Activated naive CD4-positive, alpha-beta T cell treated with anti-CD3 and anti-CD28 coated beads, Interleukin-2, amount 50 U/mL, for 72 hours (primary cell): ENCODE measurements at regions not wholly inside any gene's neighbourhood (a gene's known extent, or its start where the extent isn't known, plus 50 kb on each side); places are given as distances from the start of the nearest gene placed in this dataset.

ENCODE experiments used
- ATAC-seq, 2 donors: fragments of 150-1000 bp; cut with Tn5 transposase; 2 replicates each; pipeline ENCODE4 v1.10.0; 2021; ENCODE audit warnings: mild to moderate bottlenecking in 2 of 2, moderate library complexity in 2 of 2
- DNase-seq, 2 donors: peaks; one replicate each; pipeline ENCODE4 v3.0.0; 2021 to 2022; ENCODE audit warnings: low spot score in 2 of 2
- H3K27ac Mint-ChIP-seq, 2 donors: one replicate each; pipeline ENCODE4 v1.8.0; 2022; ENCODE audit warnings: mild to moderate bottlenecking in 2 of 2, mixed read lengths in 2 of 2
- H3K36me3 Mint-ChIP-seq, 2 donors: one replicate each; pipeline ENCODE4 v1.8.0; 2022; ENCODE audit warnings: mixed read lengths in 2 of 2
- H3K9me3 Mint-ChIP-seq, 2 donors: one replicate each; pipeline ENCODE4 v1.8.0; 2022; ENCODE audit warnings: mixed read lengths in 2 of 2

DNA sequence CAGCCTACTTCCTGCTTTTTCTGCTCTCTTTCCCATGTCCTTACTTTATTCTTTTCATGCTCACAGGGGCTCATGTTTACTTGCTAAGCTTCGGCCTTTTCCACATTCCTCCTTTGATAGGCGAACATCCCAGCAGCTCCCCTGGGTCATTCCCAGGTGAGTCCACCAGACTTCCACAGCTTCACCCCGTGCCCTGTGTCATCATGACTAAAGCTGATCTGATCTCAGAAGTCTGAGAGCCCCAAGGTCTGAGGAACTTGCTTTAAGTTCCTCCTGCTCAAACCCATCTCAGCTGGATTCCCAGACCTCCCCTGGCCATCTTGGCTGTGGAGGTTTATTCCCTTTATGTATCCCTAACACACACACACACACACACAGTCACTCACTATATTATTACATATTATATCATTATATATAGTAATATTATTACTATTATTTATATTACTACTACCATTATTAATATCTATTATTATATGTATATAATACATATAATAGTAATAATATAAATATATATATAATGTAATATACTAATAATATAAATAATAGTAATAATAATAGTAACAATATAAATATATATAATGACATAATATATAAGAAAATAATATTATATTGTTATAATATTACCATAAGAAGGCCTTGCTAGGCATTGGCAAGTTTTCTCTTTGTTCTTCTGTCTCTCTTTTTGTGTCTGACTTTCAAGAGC lies 295.9 kb downstream of the PTEN start:
- DNase-seq (no peak), ATAC-seq (no peak)
- H3K36me3 Mint-ChIP-seq = no peaks in the 10 kb centered on the region
- H3K9me3 Mint-ChIP-seq = peaks cover 0 to 9% of the 10 kb centered on the region in 2 donors
- no peak overlapping the region for H3K27ac Mint-ChIP-seq

DNA sequence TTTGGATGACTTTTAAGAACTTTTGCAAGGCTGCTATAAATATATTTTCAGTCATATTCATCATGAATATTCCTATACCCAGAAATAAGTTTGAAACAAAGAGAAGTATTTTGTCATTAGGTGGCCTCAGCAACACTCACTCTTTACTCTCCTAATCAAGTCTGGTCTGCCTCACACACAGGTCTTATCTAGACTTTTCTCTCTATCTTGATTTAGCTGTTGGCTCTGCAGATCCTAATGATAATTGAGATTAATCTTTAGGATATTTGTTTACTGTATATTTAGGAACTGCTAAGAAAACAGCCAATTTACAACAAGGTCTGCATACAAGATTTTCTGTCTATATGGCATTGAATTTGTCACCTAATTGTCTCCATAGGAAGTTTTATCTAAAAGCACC lies 297.6 kb downstream of the PTEN start:
- DNase-seq (no peak), ATAC-seq (no peak)
- Mint-ChIP-seq H3K9me3 (peaks cover 0 to 5% of the 10 kb centered on the region in 2 donors), H3K27ac (no peak overlapping the region), H3K36me3 (no peaks in the 10 kb centered on the region)

DNA sequence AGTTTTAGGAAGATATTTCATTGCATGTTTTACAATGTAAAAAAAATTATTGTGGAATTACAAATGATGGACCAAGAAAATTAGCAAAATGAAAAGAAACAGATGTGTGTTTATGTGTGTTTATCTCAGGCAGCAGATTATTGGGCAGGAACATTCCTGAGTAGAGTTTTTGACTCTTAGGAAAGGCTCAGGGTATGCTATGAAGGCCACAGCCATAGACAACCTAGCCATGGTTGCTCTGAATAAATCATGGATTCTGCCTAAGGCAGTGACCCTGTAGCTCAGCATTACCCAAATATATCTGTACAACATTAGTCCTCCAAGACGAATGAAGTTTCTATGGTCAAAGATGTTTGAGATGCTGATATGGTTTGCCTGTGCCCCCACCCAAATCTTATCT lies 298.3 kb downstream of the PTEN start:
- no peaks in the 10 kb centered on the region for H3K36me3 Mint-ChIP-seq
- DNase-seq (no peak), ATAC-seq (no peak)
- no peak overlapping the region for H3K27ac Mint-ChIP-seq
- peaks cover 0 to 5% of the 10 kb centered on the region in 2 donors for H3K9me3 Mint-ChIP-seq

DNA sequence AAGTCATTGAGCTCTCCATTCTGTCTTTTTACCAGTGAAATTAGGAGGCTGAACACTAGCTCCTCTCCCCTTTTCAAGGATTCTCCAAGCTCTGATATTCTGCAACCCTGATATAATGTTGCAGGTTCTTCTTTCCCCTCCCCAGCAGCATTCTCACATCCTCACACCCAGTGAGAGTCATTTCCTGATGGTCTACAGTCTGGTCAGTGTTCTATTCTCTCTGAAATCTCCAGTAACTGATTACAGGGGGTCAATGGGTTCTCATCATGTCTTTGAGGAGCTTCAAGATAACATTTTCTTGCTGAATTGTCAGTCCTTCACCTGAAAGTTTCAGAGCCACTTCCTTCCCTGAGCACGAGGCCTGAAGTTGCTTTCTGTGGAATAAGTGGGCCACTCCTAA lies 299.4 kb downstream of the PTEN start:
- no peak for ATAC-seq
- Mint-ChIP-seq H3K36me3 (no peaks in the 10 kb centered on the region), H3K9me3 (peaks cover 0 to 5% of the 10 kb centered on the region in 2 donors), H3K27ac (no peak overlapping the region)
- DNase-seq = no peak

DNA sequence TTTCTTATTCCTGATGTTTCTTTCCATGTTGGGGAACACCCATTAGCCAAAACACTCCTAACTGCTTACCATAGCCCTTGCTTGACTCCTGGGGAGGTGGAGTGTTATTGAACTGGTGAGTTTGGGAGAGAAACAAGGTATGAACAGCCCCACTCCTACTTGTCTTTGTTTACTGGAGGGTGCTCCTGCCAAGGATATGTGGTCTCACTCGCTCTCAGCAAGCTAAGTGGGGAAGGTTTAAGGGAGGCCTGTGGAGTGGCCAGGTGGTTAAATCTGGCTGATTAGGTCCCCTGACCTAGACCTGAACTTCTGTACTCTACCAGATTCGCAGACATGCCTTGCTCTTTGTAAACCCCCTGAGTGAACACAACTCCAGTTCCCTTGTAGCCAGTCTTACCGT lies 300.1 kb downstream of the PTEN start:
- Mint-ChIP-seq H3K27ac (no peak overlapping the region), H3K36me3 (peaks cover 0 to 4% of the 10 kb centered on the region in 2 donors), H3K9me3 (peaks cover 0 to 5% of the 10 kb centered on the region in 2 donors)
- DNase-seq = no peak
- no peak for ATAC-seq

DNA sequence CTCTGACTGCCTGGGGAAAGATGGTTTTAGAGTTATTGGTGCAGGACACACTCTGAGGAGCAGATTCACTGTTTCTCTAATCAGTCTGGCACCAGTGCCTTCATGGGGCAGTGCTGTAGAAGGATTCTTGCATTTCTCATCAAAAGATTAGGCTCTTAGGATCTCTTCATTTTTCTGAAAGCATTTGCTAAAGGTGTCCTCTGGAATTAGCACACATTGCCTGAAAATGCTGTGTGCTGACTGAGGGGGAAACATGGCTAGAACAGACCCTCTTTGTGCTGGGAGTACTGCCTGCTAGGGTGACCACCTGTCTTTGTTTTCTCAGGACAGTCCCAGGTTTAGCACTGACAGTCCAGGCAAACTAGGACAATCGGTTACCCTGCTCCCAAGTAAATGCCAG lies 301.0 kb downstream of the PTEN start:
- ATAC-seq = no peak
- Mint-ChIP-seq H3K27ac (no peak overlapping the region), H3K36me3 (peaks cover 5 to 13% of the 10 kb centered on the region in 2 donors), H3K9me3 (peaks cover 3 to 11% of the 10 kb centered on the region in 2 donors)
- no peak for DNase-seq

DNA sequence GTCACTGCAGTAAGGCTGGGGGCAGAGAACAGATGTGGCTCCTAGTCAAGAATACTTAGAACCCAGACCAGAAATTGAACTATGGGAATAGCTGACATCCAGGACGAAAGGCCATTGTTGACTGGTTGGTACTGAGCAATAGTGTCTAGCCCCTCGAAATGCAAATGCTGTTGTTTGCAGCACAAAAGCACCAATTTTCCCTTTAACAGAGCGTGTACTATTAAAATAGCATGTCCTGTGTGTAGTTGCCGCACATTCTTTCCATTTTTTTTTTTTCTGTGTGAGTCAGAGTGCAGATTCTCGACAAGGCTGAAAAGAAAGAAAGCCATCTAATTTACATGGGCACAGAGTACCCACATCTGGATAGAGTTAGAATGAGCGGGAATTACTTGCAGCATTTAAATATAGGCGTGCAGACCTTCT lies 302.4 kb downstream of the PTEN start:
- H3K9me3 Mint-ChIP-seq = peaks cover 3 to 21% of the 10 kb centered on the region in 2 donors
- peaks cover 5 to 18% of the 10 kb centered on the region in 2 donors for H3K36me3 Mint-ChIP-seq
- no peak for DNase-seq
- H3K27ac Mint-ChIP-seq = no peak overlapping the region
- ATAC-seq = no peak

DNA sequence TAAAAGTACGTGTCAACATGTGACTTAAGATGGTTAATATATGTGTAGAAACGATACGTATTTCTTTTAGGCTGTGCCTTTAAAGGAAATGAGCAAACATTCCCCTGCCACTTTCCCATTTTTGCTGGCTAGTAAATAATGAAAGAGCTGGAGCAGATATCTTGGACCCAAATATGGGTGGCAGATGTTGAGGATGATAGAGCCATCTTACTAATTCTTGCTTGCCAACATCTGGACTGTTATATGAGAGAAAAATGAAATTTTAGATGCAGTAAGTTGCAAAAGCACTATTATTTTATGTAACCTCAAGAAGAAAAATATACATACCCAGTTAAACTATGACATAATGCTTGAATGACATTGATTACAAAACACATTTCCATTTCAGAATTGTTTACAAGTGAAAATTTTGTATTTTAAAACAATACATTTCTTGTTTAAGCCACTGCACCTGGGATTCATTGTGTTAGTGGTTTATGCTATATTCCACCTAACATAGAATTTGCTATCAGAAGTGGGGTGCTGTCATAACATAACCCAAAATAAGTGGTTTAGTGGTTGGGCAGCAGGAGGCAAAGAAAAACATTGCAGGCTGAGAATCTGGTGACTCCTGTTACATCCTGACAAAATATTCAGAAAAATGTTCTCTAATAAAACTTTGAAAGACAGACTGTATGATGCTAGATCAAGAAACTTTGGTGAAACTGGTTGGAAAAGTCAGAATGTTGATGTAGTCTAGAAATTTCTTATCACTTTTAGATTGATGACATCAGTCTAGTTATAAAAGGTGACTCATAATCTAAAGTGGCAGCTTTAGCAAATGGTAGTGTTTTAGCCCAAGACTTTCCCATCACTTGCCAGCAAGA lies 305.0 kb downstream of the PTEN start:
- peaks cover 3 to 16% of the 10 kb centered on the region in 2 donors for H3K9me3 Mint-ChIP-seq
- DNase-seq (no peak), ATAC-seq (no peak)
- H3K27ac Mint-ChIP-seq = no peak overlapping the region
- peaks cover 5 to 18% of the 10 kb centered on the region in 2 donors for H3K36me3 Mint-ChIP-seq

DNA sequence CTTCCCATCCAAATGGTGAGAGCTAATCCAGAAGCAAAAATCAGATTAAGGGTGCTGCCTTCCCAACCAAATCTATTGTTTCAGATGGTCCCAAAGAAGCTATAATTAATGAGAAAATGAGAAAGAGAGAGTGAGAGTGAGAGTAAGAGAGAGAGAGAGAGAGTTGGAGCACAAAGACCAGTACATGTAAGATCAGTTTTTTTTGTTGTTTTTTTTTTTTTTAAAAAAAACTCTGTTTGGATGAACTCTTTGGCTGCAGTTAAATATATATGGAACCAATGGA lies 305.6 kb downstream of the PTEN start:
- H3K27ac Mint-ChIP-seq = no peak overlapping the region
- H3K36me3 Mint-ChIP-seq = peaks cover 5 to 18% of the 10 kb centered on the region in 2 donors
- no peak for DNase-seq
- peaks cover 3 to 16% of the 10 kb centered on the region in 2 donors for H3K9me3 Mint-ChIP-seq
- ATAC-seq = no peak

DNA sequence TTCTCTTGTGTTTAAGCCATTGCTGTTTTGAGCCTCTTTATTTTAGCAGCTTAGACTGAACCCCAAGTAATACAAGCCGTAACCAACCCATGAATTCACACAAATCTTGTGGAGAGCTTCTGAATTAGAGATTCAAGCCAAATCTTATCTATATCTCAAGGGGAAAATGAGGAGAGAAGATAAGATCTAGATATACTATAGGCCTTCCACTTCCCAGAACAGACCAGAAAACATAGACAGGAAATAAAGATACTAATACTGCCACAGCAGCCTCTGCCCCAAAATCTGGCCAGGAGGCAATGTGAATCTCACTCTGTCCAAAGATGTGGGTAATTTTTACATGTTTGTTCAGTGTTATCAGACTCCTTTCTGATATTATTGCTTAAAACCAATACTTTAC lies 307.2 kb downstream of the PTEN start:
- ATAC-seq (no peak), DNase-seq (no peak)
- H3K9me3 Mint-ChIP-seq = peaks cover 9 to 21% of the 10 kb centered on the region in 2 donors
- H3K36me3 Mint-ChIP-seq = peaks cover 17 to 30% of the 10 kb centered on the region in 2 donors
- H3K27ac Mint-ChIP-seq = no peak overlapping the region

DNA sequence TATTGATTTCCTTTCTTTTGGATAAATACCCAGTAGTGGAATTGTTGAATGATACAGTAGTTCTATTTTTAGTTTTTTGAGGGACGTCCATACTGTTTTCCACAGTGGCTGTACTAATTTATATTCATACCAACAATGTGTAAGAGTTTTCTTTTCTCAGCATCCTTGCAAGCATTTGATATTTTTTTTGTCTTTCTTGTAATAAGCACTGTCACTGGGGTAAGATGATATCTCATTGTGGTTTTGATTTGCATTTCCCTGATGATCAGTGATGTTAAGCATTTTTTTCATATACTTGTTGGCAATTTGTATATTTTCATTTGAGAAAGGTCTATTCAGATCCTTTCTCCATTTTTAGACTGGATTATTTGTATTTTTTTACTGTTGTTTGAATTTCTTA lies 308.7 kb downstream of the PTEN start:
- ATAC-seq = no peak
- no peak for DNase-seq
- H3K27ac Mint-ChIP-seq = no peak overlapping the region
- H3K9me3 Mint-ChIP-seq = peaks cover 17 to 27% of the 10 kb centered on the region in 2 donors
- H3K36me3 Mint-ChIP-seq = peaks cover 22 to 30% of the 10 kb centered on the region in 2 donors

DNA sequence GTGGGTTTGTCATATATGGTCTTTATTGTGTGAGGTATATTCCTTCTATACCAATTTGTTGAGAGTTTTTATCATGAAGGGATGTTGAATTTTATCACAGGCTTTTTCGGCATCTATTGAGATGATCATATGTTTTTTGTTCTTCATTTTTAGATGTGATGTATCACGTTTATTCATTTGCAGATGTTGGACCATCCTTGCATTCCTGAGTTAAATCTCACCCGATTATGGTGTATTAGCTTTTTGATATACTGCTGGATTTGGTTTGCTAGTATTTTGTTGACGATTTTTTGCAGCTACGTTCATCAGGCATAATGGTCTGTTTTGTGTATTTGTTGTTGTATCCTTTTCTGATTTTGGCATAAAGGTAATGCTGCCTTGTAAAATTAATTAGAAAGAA lies 311.0 kb downstream of the PTEN start:
- ATAC-seq = no peak
- Mint-ChIP-seq H3K9me3 (peaks cover 25 to 35% of the 10 kb centered on the region in 2 donors), H3K36me3 (peaks cover 18 to 30% of the 10 kb centered on the region in 2 donors), H3K27ac (no peak overlapping the region)
- no peak for DNase-seq

DNA sequence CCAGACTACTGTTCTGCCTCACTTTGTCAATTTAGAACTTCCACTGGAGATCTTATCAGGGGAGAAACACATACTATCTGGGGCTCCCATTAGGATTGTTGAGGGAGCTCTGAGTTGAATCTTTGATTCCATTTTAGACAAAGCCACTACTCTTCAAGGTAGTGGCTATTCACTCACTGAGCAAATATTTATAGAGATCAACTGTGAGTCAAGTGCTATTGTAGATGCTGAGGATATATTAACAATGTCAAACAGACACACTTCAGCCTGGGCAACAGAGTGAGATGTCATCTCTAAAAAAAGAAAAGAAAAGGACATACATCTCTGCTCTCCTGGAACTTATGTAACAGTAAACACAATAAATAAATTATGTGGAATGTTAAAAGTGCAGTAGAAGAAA lies 315.3 kb downstream of the PTEN start:
- ATAC-seq (no peak), DNase-seq (no peak)
- peaks cover 25% of the 10 kb centered on the region in 2 donors for H3K9me3 Mint-ChIP-seq
- H3K36me3 Mint-ChIP-seq = peaks cover 12 to 30% of the 10 kb centered on the region in 2 donors
- H3K27ac Mint-ChIP-seq = no peak overlapping the region

DNA sequence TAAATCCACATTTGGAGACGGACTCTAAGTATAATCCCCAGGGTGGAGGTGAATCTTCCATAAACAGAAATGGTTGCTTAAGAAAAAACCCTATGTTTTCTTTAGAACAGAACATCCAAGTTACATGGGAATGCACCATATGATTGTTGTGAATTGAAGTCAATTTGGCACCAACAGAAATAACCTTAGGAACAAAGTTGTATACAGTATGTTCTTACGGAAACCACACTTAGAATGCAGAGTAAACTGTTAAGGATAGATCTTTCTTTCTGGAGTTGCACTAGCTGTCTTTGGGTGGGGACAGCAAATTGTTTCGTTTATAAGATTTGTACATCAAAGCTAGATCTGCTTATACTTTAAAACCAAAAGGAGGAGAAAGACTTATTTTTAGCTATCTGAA lies 316.4 kb downstream of the PTEN start:
- peaks cover 6 to 24% of the 10 kb centered on the region in 2 donors for H3K36me3 Mint-ChIP-seq
- H3K27ac Mint-ChIP-seq = no peak overlapping the region

DNA sequence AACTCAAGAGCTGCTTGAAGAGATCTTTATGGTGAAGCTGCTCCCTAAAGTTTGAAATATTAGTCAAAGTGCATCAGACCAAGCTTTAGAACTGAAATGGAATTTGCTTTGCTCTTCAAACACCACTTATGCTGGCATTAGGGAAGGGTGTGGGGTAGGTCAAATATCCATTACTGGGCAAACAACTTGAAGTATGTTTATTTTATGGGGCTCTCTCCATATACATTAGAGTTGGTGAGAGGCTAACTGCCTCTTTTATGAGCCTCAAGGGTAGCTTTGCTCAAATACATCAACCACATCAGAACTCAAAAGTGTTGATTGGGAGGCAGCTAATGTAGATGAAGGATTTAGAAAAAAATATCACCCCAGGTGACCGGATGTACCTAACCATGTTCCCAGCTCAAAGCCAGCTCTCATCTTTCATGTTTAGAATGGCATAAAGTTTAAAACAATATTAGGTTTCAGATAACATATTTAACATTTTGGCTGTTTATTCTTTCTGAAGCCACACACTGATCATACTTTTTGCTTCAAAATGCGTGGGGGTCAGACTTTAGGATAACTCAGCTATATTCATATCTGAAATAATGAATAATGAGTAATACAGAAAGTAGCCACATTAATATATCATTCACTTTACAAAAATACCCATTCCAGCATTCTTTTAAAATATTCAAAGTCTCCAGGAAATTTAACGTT lies 318.6 kb downstream of the PTEN start:
- DNase-seq = no peak
- H3K27ac Mint-ChIP-seq = no peak overlapping the region
- ATAC-seq = no peak
- H3K36me3 Mint-ChIP-seq = peaks cover 0 to 13% of the 10 kb centered on the region in 2 donors
- peaks cover 13 to 15% of the 10 kb centered on the region in 2 donors for H3K9me3 Mint-ChIP-seq

More for the DNA sequence above, 316.4 kb downstream of the PTEN start:
- DNase-seq = no peak
- ATAC-seq = no peak
- peaks cover 25% of the 10 kb centered on the region in 2 donors for H3K9me3 Mint-ChIP-seq

DNA sequence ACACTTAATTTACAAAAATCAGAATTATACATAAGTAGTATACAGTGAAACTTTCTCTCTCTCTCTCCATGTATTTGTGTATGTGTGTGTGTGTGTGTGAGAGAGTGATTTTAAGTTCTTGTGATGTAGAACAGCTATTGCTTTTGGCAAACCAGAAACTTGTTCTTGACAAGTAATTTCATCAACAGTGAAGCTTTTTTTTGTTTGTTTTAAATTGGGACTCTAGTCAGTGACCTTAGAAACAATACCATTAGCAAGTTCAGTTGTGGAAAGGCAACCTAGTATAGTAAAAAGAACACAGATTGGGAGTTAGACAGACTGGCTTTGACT lies 319.1 kb downstream of the PTEN start:
- Mint-ChIP-seq H3K9me3 (peaks cover 8 to 10% of the 10 kb centered on the region in 2 donors), H3K27ac (no peak overlapping the region), H3K36me3 (peaks cover 0 to 10% of the 10 kb centered on the region in 2 donors)
- ATAC-seq (no peak), DNase-seq (no peak)

DNA sequence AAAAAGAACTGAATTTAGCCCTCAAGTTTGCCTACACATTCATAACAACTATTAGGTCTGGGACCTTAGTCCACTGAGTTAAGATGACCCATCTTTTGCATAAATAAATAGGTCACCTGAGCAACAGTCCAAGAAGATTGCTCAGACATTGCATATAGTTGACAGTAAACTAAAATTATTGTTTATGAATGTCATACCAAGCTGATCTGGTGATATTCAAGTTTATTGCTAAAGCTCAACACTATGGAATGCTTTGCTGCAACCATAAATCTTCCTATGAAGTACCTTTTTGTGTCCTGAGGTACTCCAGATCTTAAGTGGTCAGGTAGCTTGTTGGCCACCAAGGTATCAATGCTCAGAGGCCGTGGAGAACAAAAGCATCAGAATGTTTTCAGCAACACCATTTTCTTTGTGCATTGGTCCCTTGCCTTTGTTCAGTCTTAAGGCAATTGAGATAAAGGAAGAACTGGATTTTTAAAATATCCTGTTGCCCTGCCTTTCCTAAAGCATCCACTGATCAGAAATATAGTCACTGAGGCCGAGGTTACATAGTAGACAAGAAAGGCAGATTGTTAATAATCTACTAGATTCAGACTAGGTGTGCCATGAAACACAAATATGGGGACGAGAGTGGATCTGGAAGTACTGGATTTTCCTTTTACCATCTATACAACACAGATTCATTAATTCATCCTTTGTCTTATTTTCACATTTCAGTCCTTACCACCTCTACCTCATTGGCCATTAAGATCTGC lies 321.3 kb downstream of the PTEN start:
- Mint-ChIP-seq H3K27ac (no peak overlapping the region), H3K9me3 (no peaks in the 10 kb centered on the region), H3K36me3 (no peaks in the 10 kb centered on the region)
- DNase-seq (no peak), ATAC-seq (no peak)
